ENCODE measurements at regions not wholly inside any gene's neighbourhood (a gene's known extent, or its start where the extent isn't known, plus 50 kb on each side); places are given as distances from the start of the nearest gene placed in this dataset.

DNA sequence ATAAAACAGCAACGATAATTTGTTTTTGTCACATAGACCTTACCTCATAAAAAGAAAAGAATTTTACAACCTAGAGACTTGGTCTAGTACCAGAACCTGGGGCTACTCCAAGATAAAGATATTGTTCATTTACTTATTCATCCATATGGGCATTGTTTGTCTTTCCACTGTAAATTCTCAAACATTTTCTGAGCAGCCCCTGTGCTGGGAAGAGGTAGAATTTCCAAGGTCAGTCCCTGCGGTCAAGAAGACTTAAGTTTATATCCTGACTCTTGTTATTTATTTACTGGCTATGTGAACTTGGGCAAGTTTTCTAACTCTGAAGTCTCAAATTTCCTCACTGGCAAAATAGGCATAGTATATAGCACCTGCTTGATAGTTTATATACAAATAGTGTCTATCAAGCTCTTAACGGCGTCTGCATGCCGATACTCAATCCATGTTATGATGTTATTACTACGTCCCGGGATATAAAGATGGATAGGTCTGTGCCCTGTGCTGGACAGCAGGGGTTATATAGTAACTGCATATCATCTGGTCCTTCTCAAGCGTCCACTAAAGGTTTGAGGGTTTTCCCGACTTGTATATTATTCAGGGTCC, 222.1 kb upstream of the TAPT1 start:
- TF ChIP-seq, protein P1, sequence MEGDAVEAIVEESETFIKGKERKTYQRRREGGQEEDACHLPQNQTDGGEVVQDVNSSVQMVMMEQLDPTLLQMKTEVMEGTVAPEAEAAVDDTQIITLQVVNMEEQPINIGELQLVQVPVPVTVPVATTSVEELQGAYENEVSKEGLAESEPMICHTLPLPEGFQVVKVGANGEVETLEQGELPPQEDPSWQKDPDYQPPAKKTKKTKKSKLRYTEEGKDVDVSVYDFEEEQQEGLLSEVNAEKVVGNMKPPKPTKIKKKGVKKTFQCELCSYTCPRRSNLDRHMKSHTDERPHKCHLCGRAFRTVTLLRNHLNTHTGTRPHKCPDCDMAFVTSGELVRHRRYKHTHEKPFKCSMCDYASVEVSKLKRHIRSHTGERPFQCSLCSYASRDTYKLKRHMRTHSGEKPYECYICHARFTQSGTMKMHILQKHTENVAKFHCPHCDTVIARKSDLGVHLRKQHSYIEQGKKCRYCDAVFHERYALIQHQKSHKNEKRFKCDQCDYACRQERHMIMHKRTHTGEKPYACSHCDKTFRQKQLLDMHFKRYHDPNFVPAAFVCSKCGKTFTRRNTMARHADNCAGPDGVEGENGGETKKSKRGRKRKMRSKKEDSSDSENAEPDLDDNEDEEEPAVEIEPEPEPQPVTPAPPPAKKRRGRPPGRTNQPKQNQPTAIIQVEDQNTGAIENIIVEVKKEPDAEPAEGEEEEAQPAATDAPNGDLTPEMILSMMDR (IDR thresholded peaks at IDR 0.05; ENCODE audit: poor library complexity, severe bottlenecking): no peak
- TF ChIP-seq, protein P2, sequence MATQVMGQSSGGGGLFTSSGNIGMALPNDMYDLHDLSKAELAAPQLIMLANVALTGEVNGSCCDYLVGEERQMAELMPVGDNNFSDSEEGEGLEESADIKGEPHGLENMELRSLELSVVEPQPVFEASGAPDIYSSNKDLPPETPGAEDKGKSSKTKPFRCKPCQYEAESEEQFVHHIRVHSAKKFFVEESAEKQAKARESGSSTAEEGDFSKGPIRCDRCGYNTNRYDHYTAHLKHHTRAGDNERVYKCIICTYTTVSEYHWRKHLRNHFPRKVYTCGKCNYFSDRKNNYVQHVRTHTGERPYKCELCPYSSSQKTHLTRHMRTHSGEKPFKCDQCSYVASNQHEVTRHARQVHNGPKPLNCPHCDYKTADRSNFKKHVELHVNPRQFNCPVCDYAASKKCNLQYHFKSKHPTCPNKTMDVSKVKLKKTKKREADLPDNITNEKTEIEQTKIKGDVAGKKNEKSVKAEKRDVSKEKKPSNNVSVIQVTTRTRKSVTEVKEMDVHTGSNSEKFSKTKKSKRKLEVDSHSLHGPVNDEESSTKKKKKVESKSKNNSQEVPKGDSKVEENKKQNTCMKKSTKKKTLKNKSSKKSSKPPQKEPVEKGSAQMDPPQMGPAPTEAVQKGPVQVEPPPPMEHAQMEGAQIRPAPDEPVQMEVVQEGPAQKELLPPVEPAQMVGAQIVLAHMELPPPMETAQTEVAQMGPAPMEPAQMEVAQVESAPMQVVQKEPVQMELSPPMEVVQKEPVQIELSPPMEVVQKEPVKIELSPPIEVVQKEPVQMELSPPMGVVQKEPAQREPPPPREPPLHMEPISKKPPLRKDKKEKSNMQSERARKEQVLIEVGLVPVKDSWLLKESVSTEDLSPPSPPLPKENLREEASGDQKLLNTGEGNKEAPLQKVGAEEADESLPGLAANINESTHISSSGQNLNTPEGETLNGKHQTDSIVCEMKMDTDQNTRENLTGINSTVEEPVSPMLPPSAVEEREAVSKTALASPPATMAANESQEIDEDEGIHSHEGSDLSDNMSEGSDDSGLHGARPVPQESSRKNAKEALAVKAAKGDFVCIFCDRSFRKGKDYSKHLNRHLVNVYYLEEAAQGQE (IDR thresholded peaks at IDR 0.05; ENCODE audit: borderline replicate concordance): no peak
- TF ChIP-seq POLR2AphosphoS5 (IDR thresholded peaks at IDR 0.05): no peak
- TF ChIP-seq SMC3 (conservative IDR thresholded peaks at IDR 0.05; ENCODE audit: poor library complexity): no peak
- TF ChIP-seq EZH2 (IDR thresholded peaks at IDR 0.05; ENCODE audit: borderline replicate concordance, insufficient read depth, low read length, poor library complexity, severe bottlenecking): no peak
